ENCODE measurements at regions not wholly inside any gene's neighbourhood (a gene's known extent, or its start where the extent isn't known, plus 50 kb on each side); places are given as distances from the start of the nearest gene placed in this dataset.

- DNase-seq (ENCODE audit: insufficient read length, low spot score), result no peak
- TF ChIP-seq POLR2AphosphoS5 (IDR thresholded peaks at IDR 0.05; ENCODE audit: low read depth, low read length) (no peak), PAX5 (IDR thresholded peaks at IDR 0.05; ENCODE audit: insufficient read depth, low read length, severe bottlenecking) (no peak), TAF1 (IDR thresholded peaks at IDR 0.05; ENCODE audit: low read depth, low read length) (no peak), SPI1 (IDR thresholded peaks at IDR 0.05; ENCODE audit: low read depth, low read length) (no peak), POU2F2 (IDR thresholded peaks at IDR 0.05; ENCODE audit: low read depth, low read length) (no peak), POLR2A (IDR thresholded peaks at IDR 0.05; ENCODE audit: low read depth, low read length) (no peak)
- no peak for FAIRE-seq
Observed at GRCh38 chr1:163935738-163936374, 614.1 kb downstream of the NUF2 start.

- DNase-seq (ENCODE audit: insufficient read length, low spot score), result no peak
- TF ChIP-seq PAX5 (IDR thresholded peaks at IDR 0.05; ENCODE audit: insufficient read depth, low read length, severe bottlenecking), result no peak
- no peak for TF ChIP-seq SPI1 (IDR thresholded peaks at IDR 0.05; ENCODE audit: low read depth, low read length)
- TF ChIP-seq TAF1 (IDR thresholded peaks at IDR 0.05; ENCODE audit: low read depth, low read length), result no peak
- no peak for TF ChIP-seq POLR2A (IDR thresholded peaks at IDR 0.05; ENCODE audit: low read depth, low read length)
- no peak for TF ChIP-seq POLR2AphosphoS5 (IDR thresholded peaks at IDR 0.05; ENCODE audit: low read depth, low read length)
- no peak for TF ChIP-seq POU2F2 (IDR thresholded peaks at IDR 0.05; ENCODE audit: low read depth, low read length)
- no peak for FAIRE-seq
Observed at GRCh38 chr1:163959622-163960021, 599.4 kb upstream of the PBX1 start.

- TF ChIP-seq PAX5 (IDR thresholded peaks at IDR 0.05; ENCODE audit: insufficient read depth, low read length, severe bottlenecking) (no peak), POU2F2 (IDR thresholded peaks at IDR 0.05; ENCODE audit: low read depth, low read length) (no peak), SPI1 (IDR thresholded peaks at IDR 0.05; ENCODE audit: low read depth, low read length) (no peak), TAF1 (IDR thresholded peaks at IDR 0.05; ENCODE audit: low read depth, low read length) (no peak), POLR2AphosphoS5 (IDR thresholded peaks at IDR 0.05; ENCODE audit: low read depth, low read length) (no peak), POLR2A (IDR thresholded peaks at IDR 0.05; ENCODE audit: low read depth, low read length) (no peak)
- FAIRE-seq (no peak), DNase-seq (ENCODE audit: insufficient read length, low spot score) (no peak)
Observed at GRCh38 chr1:163970151-163970550, 588.8 kb upstream of the PBX1 start.

- TF ChIP-seq SPI1 (IDR thresholded peaks at IDR 0.05; ENCODE audit: low read depth, low read length) (no peak), PAX5 (IDR thresholded peaks at IDR 0.05; ENCODE audit: insufficient read depth, low read length, severe bottlenecking) (no peak), POLR2A (IDR thresholded peaks at IDR 0.05; ENCODE audit: low read depth, low read length) (no peak), POU2F2 (IDR thresholded peaks at IDR 0.05; ENCODE audit: low read depth, low read length) (no peak), POLR2AphosphoS5 (IDR thresholded peaks at IDR 0.05; ENCODE audit: low read depth, low read length) (no peak), TAF1 (IDR thresholded peaks at IDR 0.05; ENCODE audit: low read depth, low read length) (no peak)
- DNase-seq (ENCODE audit: insufficient read length, low spot score) (no peak), FAIRE-seq (no peak)
Observed at GRCh38 chr1:163970699-163971098, 588.3 kb upstream of the PBX1 start.

- no peak for DNase-seq (ENCODE audit: insufficient read length, low spot score)
- FAIRE-seq, result no peak
- TF ChIP-seq TAF1 (IDR thresholded peaks at IDR 0.05; ENCODE audit: low read depth, low read length) (no peak), POLR2A (IDR thresholded peaks at IDR 0.05; ENCODE audit: low read depth, low read length) (no peak), POLR2AphosphoS5 (IDR thresholded peaks at IDR 0.05; ENCODE audit: low read depth, low read length) (no peak), PAX5 (IDR thresholded peaks at IDR 0.05; ENCODE audit: insufficient read depth, low read length, severe bottlenecking) (no peak), POU2F2 (IDR thresholded peaks at IDR 0.05; ENCODE audit: low read depth, low read length) (no peak), SPI1 (IDR thresholded peaks at IDR 0.05; ENCODE audit: low read depth, low read length) (no peak)
Observed at GRCh38 chr1:163973586-163973985, 585.4 kb upstream of the PBX1 start.

GRCh38 chr1:163974120-163974519, 584.9 kb upstream of the PBX1 start:
- no peak for TF ChIP-seq SPI1 (IDR thresholded peaks at IDR 0.05; ENCODE audit: low read depth, low read length)
- TF ChIP-seq PAX5 (IDR thresholded peaks at IDR 0.05; ENCODE audit: insufficient read depth, low read length, severe bottlenecking), result no peak
- TF ChIP-seq POLR2A (IDR thresholded peaks at IDR 0.05; ENCODE audit: low read depth, low read length), result no peak
- TF ChIP-seq POLR2AphosphoS5 (IDR thresholded peaks at IDR 0.05; ENCODE audit: low read depth, low read length), result no peak
- no peak for TF ChIP-seq POU2F2 (IDR thresholded peaks at IDR 0.05; ENCODE audit: low read depth, low read length)
- no peak for TF ChIP-seq TAF1 (IDR thresholded peaks at IDR 0.05; ENCODE audit: low read depth, low read length)
- FAIRE-seq, result no peak
- DNase-seq (ENCODE audit: insufficient read length, low spot score), result no peak

- FAIRE-seq (no peak), DNase-seq (ENCODE audit: insufficient read length, low spot score) (no peak)
Observed at GRCh38 chr1:163980394-163980793, 578.6 kb upstream of the PBX1 start.

GRCh38 chr1:163981500-163982030, 577.4 kb upstream of the PBX1 start:
- no peak for TF ChIP-seq SPI1 (IDR thresholded peaks at IDR 0.05; ENCODE audit: low read depth, low read length)
- TF ChIP-seq POLR2AphosphoS5 (IDR thresholded peaks at IDR 0.05; ENCODE audit: low read depth, low read length), result no peak
- TF ChIP-seq TAF1 (IDR thresholded peaks at IDR 0.05; ENCODE audit: low read depth, low read length), result no peak
- no peak for TF ChIP-seq POLR2A (IDR thresholded peaks at IDR 0.05; ENCODE audit: low read depth, low read length)
- TF ChIP-seq PAX5 (IDR thresholded peaks at IDR 0.05; ENCODE audit: insufficient read depth, low read length, severe bottlenecking), result no peak
- no peak for TF ChIP-seq POU2F2 (IDR thresholded peaks at IDR 0.05; ENCODE audit: low read depth, low read length)
- DNase-seq (ENCODE audit: insufficient read length, low spot score) (no peak), FAIRE-seq (no peak)

More at GRCh38 chr1:163980394-163980793, 578.6 kb upstream of the PBX1 start:
- no peak for TF ChIP-seq POLR2A (IDR thresholded peaks at IDR 0.05; ENCODE audit: low read depth, low read length)
- no peak for TF ChIP-seq TAF1 (IDR thresholded peaks at IDR 0.05; ENCODE audit: low read depth, low read length)
- TF ChIP-seq POLR2AphosphoS5 (IDR thresholded peaks at IDR 0.05; ENCODE audit: low read depth, low read length), result no peak
- no peak for TF ChIP-seq PAX5 (IDR thresholded peaks at IDR 0.05; ENCODE audit: insufficient read depth, low read length, severe bottlenecking)

- no peak for TF ChIP-seq TAF1 (IDR thresholded peaks at IDR 0.05; ENCODE audit: low read depth, low read length)
- TF ChIP-seq POLR2A (IDR thresholded peaks at IDR 0.05; ENCODE audit: low read depth, low read length), result no peak
- TF ChIP-seq POLR2AphosphoS5 (IDR thresholded peaks at IDR 0.05; ENCODE audit: low read depth, low read length), result no peak
- no peak for TF ChIP-seq POU2F2 (IDR thresholded peaks at IDR 0.05; ENCODE audit: low read depth, low read length)
- no peak for TF ChIP-seq PAX5 (IDR thresholded peaks at IDR 0.05; ENCODE audit: insufficient read depth, low read length, severe bottlenecking)
- TF ChIP-seq SPI1 (IDR thresholded peaks at IDR 0.05; ENCODE audit: low read depth, low read length), result no peak
- FAIRE-seq, result no peak
- DNase-seq (ENCODE audit: insufficient read length, low spot score), result no peak
Observed at GRCh38 chr1:163983097-163983496, 575.9 kb upstream of the PBX1 start.
